GM21526 (cell line): ENCODE measurements at regions not wholly inside any gene's neighbourhood (a gene's known extent, or its start where the extent isn't known, plus 50 kb on each side); places are given as distances from the start of the nearest gene placed in this dataset.

Experiments used
- ATAC-seq: cut with Tn5 transposase; IDR thresholded peaks from one replicate; pipeline ENCODE4 v1.9.1; 2021; ENCODE audit warnings: moderate library complexity; ENCODE audit not compliant: unreplicated experiment, low FRiP score

GRCh38 chrX:110600745-110601310 lies 194.8 kb downstream of the CHRDL1 start:
- no peak for ATAC-seq

GRCh38 chrX:110614596-110614995 lies 181.0 kb downstream of the CHRDL1 start:
- no peak for ATAC-seq
